NOMO-1 (cell line): ENCODE measurements at regions not wholly inside any gene's neighbourhood (a gene's known extent, or its start where the extent isn't known, plus 50 kb on each side); places are given as distances from the start of the nearest gene placed in this dataset.

Source experiments
- DNase-seq, 2 experiments: peaks; one replicate each; lab custom pipeline; 2025; ENCODE audit not compliant: unreplicated experiment in 2 of 2; lab: John Stamatoyannopoulos, UW

- DNase-seq = no peak
Observed at GRCh38 chr3:55185380-55185779, 257.5 kb upstream of the LRTM1 start.

GRCh38 chr3:55183201-55183600, 255.3 kb upstream of the LRTM1 start:
- no peak for DNase-seq

DNA sequence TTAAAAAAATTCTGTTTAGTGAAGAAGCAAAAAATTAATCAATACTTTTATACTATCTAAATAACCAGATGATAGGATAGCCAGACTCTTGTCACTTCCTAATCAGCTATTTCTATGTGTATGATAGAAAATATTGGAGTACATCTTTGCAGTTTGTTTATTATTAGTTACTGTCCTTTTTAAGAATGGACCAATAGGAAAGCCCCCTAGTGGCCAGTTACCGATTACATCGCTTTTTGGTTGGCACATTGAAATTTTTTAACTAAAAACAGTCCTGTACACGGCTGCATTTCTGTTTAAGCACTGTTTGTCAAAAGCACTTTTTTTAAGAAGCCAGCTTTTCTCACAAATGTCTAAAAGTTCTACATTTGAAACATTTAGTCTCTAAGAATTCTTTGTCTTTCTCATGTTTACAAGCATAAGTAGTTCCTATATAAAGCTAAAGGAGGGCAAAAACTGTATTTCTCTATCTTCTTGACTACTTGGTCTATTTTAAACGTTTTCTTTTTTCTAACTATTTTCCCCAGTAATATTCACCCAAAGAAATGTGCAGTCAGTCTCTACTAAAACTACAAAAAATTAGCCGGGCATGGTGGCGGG, 253.2 kb upstream of the LRTM1 start:
- peak in 1 of 2 experiments; percentile 37 for DNase-seq

DNA sequence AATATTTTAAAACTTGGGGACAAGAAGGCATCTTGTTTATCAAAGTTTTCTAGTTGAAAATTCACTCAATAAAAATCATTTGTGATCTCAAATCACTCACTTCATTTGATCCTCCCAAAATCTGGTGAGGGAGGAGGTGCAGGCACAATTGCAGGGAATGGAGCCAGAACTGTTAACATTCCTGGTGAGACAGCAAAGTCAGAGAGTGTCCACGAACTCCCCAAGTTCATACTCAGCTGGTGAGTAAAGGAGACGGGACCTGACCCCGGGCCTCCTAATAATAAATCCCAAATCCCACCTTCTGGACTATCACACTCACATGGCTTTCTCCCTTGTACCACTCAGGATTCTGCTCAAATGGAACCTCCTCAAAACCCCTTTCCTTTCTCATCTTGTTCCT, 252.3 kb upstream of the LRTM1 start:
- no peak for DNase-seq

- no peak for DNase-seq
Observed at GRCh38 chr3:55178336-55178735, 250.5 kb upstream of the LRTM1 start.

DNA sequence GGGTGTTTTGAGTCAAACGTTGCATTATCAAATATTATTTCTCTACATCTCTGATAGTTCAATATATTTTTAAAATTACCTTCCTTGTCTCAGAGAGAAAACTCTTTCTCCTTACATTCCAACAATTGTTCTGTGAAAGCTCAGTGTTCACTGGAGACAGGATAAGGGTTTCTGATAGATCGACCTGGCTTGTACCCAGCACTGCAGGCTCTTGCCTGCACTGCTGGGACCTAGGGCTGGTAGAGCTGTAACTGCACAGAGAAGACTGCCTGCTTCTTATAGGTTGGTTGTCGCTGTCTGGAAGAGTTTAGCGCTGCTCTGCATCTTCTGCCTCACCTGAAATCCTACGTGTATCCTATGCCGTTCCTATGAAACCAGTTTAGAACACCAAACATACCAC, 249.9 kb upstream of the LRTM1 start:
- DNase-seq = no peak

GRCh38 chr3:55175423-55175822, 247.6 kb upstream of the LRTM1 start:
- DNase-seq = no peak

DNA sequence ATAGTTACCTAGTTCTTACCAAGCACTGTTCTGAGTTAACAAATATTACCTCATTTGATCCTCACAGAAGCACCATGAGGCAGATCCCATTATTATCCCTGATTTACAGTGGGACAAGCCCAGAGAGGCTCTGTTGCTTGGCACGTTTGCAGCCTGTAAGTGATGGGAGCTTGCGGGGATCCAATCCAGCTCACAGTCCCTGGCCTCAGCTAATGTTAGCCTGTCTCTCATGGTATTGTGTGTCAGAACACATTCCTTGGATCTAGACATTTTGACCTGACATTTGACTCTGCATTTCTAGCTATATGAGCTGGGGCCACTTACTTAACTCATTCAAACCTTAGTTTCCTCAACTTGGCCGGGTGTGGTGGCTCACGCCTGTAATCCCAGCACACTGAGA, 246.9 kb upstream of the LRTM1 start:
- no peak for DNase-seq

GRCh38 chr3:55173504-55173903, 245.6 kb upstream of the LRTM1 start:
- DNase-seq = no peak

GRCh38 chr3:55172913-55173312, 245.1 kb upstream of the LRTM1 start:
- no peak for DNase-seq

DNA sequence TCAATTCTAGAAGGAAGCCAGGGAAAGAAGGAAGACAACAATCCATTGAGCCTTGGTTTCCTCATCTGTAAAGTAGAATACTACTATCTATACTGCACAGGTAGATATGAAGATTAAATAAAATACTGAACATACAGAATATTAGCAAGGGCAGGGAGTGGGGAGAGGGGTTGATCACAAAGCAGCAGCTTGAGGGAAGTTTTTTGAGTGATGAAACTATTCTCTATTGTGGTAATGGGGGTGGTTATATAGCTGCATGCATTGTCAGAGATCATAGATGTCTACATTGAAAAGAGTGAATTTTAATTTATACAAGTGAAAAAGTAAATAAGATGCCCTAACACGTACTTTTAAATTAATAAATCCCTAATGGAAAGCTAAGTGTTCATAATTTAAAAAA, 242.6 kb upstream of the LRTM1 start:
- no peak for DNase-seq

- DNase-seq = no peak
Observed at GRCh38 chr3:55169608-55170072, 241.8 kb upstream of the LRTM1 start.

- no peak for DNase-seq
Observed at GRCh38 chr3:55169161-55169560, 241.3 kb upstream of the LRTM1 start.

DNA sequence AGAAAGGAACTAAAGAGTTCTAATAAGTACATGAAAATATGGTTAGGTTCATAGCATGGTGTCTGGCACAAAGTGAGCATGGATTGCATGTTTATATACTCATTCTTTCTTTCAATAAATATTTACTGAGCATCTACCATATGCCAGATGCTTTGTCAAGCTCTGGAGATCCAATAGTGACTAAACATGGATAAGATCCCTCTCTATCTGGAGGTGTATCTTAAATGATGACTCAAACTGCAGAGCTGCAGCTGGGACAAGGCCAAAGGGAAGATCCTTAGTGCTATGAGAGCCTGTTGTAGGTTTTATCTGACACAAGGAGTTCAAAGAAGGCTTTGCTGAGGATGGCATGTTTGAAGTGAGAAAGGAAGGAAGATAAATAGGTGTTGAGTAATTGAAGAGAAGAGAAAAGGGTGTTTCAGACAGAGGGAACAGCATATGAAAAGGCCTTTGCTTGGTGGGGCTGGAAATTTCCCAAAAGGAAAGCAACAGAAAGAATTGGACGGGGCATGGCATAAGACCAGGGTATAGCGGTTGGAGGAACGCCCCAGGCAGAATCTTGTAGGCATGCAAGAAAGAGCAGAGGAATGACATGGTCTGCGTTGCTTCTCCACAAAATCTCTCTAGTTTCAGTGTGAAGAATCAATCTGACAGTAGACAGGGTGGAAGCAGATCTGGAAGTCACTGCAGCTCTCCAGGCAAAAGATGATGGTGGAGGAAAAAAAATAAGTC, 239.9 kb upstream of the LRTM1 start:
- DNase-seq = no peak

GRCh38 chr3:55166576-55167555, 239.0 kb upstream of the LRTM1 start:
- DNase-seq = peak in 1 of 2 experiments; percentile 15

GRCh38 chr3:55165704-55166405, 238.0 kb upstream of the LRTM1 start:
- DNase-seq = no peak

DNA sequence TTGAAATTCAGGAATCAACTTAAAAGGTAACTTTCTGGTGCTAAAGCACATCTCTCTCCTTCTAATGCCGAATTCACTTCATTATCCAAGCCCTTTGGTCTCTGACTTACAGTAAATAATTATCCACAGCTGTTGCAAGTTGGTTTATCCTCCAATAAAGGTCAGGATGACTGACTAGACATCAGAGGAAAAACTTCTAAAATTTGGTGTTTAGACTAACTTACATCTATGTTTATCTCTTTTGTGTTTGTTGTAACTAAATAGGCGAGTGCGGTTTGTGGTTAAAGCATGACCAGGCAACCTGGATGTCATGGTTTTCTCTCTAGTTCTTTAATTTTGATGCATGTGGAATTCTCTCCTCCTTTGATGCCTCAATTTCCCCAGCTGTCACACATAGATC, 237.4 kb upstream of the LRTM1 start:
- DNase-seq = no peak

GRCh38 chr3:55164876-55165275, 237.0 kb upstream of the LRTM1 start:
- no peak for DNase-seq

DNA sequence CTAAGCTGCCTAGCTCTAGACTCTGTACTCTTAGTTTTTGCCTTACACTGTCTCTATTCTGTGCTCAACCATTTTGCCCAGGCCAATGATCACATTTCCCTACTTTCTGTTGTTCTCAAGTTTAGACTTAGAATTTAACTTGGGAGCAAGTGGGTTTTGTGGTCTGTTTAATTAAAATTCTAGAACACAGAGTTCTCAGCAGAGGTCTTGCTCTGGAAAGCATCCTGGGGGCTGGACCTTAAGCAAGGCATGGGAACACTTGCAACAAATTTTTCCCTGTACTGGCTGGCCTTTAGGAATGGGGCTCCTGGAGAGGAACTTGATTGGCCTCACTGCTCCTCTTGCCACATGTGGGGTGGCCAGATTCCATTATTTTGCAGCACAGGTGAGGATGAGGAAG, 236.3 kb upstream of the LRTM1 start:
- DNase-seq = no peak

DNA sequence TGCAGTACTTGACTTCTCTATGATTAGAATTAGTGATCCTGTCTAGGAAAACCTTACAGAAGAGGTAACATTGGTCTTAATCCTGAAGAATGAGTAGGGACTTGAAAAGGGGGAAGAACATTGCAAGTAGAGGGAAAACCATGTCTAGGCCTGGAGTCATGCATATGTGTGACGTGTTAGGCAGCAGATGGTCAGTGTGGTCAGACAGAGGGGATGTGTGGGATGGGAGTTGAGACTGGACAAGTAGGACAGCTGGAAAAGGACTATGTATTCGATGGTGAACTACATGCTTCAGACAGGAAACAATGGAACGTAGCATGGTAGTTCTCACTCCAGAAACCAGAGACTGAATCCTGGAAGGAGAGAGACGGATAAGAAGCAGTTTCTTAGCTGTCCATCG, 235.6 kb upstream of the LRTM1 start:
- DNase-seq = no peak
